Fibroblast of peridontal ligament (primary cell): ENCODE measurements at regions not wholly inside any gene's neighbourhood (a gene's known extent, or its start where the extent isn't known, plus 50 kb on each side); places are given as distances from the start of the nearest gene placed in this dataset.

Source experiments
- DNase-seq: peaks from one replicate; pipeline ENCODE4 v3.0.0-alpha.2; 2010; ENCODE audit errors: extremely low read depth

DNA sequence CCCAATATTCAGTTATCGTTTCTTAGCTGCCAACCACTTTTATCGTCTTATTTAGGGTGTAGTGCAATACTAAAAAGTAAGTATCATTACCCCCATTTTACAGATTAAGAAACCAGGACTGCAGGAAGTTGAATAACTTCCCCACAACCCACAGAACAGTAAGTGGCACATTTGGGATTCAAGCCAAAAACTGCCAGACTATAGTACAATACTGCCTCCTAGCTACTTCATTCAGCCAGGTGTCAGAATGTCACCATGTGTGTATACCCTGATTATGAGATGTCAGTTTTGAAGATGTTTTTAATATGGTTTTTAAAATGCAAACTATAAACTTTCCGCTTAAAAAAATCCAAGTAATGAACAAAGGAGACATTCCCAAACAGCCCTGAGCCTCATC lies 74.2 kb upstream of the PROK2 start:
- no peak for DNase-seq

DNA sequence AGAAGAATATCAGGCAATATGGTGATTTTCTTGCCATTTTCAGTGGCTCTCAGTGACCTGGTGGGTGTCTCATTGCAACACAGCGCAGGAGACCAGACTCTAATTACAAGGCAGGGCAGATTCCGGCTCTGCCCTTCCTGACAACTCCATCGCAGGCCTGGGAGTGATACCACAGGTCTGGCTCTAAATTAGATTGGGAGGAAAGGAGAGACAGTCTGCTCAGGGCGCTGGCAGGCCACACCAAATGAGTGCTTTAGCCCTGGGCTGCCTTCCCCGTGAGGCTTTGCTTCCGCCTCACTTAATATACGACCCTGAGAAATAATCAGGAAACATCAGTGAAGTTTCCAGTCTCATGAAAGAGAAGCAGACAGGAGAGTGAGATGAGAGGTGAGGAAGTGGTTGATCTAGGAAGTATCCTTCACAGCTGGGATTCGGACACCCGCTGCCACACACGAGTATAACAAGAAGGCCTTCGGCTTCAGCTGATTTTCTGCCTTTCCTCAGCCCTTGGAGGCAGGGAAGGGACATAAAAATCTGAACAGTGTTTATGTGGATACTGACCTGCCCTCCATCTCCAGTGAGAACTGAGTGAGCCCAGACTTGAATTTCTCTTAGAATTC lies 73.7 kb upstream of the PROK2 start:
- DNase-seq, result no peak

DNA sequence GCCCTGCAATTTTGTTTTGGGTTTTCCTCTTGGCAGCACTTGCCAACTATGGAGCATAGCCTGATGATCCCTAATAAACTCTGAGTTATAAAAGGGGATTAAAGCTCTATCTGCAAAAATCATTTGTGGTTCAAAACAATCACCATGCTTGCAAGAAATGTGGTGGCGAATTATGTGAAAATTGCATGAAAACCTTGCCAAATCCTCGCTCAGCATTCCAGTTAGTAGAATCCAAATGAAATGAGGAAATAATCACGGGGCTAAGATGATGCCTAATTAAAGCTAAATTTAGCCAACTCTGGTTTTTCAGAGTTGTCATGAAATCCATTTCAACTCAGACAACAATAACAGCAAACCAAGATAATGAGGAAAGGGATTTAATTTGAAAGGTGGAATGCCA lies 73.0 kb upstream of the PROK2 start:
- no peak for DNase-seq

DNA sequence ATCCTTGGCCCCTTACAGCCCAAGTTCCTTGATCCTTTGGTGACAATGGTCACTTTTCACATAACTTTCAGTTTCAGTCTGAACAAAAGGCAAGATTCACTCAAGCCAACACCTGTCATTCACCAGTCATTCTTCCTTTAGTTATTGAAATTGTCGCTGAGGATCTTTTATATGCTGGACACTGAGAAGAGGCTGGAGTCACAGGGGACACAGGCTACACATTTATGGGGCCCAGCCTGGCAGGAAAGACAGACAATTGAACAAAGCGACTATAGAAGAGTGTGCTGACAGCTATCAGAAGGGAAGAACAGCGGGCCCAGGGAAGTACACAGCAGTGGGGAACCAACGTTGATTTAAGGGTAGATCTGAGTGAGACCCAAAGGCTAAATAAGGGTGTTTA lies 69.8 kb upstream of the PROK2 start:
- DNase-seq, result no peak

DNA sequence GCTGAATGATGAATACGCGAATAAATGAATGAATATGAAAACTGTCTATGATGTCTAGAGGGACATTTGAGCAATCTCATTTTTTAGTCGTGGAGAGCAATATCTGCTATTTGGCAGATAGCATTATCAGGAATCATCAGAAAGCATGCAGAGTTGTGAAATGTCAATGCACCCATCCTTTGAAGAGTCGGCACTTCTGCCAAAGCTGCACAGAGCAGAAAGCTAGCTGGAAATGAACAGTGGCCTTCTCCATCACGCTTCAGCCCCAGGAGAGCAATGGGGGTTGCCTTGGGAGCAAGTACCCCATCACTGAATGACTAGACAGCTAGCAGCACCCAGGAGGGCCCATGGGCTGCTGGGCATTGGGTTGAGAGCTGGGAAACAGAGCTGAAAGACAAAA lies 69.1 kb upstream of the PROK2 start:
- DNase-seq, result no peak

DNA sequence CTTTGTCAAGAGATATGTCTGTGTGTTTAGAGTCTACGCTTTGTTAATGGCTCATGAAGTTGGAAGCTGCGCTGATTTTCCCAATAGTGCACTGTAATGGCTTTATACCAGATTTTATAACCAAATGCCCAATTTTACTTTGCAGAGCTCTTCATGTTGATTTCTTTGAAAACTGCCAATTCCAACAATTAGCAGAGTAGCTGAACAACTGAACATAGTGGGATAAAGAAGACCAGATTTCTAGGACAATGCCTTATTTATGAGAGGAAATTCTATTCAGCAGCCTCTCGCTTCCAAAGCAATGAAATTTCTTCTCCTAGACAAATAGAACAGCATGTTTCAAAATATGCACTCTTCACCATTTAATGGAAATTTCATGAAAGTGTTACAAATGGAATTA lies 66.9 kb upstream of the PROK2 start:
- no peak for DNase-seq

DNA sequence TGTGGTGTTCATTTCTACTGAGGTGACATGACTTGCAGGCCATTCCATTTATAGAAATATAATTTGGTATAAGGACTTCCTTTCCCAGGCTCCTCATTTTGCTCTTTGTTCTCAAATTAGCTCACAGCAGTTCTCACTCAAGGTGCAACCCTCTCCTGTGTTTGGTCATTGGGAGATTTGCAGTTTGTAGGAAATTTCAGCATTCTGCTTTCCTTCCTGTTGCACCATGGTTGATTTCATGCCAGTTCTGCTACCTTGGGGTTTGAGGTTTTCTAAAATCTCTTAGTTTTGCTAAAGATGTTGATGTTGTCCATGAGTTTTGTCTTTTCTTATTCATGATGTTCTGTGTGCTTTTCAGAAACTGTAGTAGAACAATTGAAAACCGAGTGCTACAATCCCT lies 65.7 kb upstream of the PROK2 start:
- DNase-seq, result no peak

DNA sequence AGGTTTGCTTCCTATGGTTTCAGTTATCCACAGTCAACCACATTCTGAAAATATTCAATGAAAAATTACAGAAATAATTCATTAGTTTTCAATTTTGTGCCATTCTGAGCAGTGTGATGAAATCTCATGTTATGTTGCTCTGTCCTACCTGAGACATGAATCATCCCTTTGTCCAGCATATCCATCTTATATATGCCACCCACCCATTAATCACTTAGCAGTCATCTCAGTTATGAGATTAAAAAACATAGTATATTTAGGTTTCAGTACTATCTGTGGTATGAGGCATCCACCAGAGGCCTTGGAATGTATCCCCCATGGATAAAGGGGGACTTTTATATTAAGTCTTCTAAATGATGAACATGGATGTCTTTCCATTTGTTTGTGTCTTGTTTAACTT lies 64.7 kb upstream of the PROK2 start:
- DNase-seq, result no peak

DNA sequence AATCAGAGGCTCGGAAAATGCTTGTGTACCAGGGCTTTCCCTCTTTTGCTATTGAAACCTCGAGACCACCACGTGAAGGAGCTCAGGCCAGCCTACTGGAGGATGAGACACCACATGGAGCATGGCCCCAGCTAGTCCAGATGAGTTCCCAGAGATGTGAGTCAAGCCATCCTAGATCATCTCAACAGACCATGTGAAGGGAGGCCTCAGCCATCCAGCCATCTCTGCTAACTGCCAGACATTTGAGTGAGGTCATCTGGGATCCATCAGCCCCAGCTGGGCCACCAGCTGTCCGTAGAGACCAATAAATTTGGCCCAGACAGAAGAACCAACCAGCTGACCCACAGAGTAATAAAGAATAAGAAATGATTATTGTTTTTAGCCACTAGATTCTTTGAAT lies 62.8 kb upstream of the PROK2 start:
- DNase-seq, result no peak

DNA sequence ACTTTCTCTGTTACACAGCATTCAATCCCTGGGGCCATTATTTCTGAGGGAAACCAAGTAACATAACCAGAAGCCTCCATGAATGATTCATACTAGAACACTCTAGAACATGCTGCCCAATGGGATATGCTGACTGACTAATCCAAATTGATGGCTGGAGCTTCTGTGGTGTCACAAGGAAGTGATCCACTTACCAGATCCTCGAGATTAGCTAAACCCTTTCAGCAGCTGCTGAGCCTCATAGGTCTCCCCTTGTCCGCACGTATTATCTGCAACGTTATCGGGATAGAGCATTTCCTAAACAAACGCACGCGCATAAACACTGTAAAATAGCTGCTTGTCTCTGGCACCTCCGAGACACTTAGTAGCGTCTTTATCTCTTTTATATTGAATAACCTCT lies 61.2 kb upstream of the PROK2 start:
- no peak for DNase-seq

DNA sequence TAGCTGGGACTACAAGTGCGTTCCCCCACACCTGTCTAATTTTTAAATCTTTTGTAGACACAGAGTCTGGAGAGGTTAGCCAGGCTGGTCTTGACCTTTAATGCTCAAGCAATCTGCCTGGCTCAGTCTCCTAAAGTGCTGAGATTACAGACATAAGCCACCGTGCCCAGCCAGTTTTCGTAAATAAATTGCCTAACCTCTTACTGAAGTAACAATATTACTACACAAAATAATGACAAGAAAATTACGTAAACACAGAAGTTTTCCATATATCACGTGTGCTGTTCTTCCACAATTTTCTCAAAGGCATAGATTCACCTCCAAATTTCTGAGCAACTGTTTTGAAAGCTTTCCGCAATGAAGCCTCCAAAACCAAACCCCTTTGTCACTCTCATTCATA lies 58.1 kb upstream of the PROK2 start:
- no peak for DNase-seq

DNA sequence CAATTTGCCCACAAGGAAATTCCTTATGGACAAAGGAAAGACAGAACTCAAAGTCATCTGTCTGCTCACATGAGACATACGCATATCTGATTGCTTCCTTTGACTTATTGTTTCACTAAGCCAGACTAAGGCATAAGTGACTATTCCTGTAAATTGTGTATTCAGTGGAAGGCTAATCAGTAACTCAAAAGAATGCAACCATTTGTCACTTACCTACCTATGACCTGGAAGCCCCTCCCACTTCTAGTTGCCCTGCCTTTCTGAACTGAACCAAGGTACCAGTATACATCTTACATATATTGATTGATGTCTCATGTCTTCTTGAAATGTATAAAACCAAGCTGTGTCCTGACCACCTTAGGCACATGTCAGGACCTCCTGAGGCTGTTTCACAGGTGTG lies 53.5 kb upstream of the PROK2 start:
- no peak for DNase-seq
